ENCODE measurements at regions not wholly inside any gene's neighbourhood (a gene's known extent, or its start where the extent isn't known, plus 50 kb on each side); places are given as distances from the start of the nearest gene placed in this dataset.

GRCh38 chr14:84726471-84726870, 803.5 kb upstream of the FLRT2 start:
- TF ChIP-seq CTCF (IDR thresholded peaks at IDR 0.05) = no peak
- TF ChIP-seq EP300 (IDR thresholded peaks at IDR 0.05) = no peak

Measured in upper lobe of left lung (tissue), 4 donors.